ENCODE measurements at regions not wholly inside any gene's neighbourhood (a gene's known extent, or its start where the extent isn't known, plus 50 kb on each side); places are given as distances from the start of the nearest gene placed in this dataset.

DNA sequence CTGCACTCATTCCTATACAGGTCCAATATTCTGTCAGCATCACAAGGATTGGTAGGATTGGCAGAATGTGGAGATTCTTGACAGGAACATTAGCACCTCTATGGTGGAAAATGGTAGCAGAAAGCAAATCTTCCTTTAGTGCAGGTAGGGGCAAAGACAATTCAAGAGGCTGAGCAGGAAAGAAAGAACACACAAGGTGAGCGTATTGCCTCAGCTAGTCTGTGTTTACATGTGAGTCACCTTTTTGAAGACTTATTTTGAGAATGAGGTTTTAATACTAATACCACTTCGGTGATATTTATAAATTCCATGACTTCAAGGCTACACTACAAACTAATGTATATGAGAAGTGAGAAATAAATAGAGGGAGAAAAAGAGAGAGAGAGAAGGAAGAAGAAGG is 717.0 kb downstream of the BRINP1 start:
- Histone ChIP-seq H2AFZ (ENCODE audit: low read length) (no peak overlapping the region), H3F3A (ENCODE audit: low read depth) (no peaks in the 10 kb centered on the region), H3K9ac (ENCODE audit: low read depth, low read length, poor library complexity, severe bottlenecking) (no peak overlapping the region), H3K36me3 (ENCODE audit: insufficient read depth, low read length) (no peaks in the 10 kb centered on the region), H3K9me3 (ENCODE audit: insufficient read depth, low read depth, low read length) (no peaks in the 10 kb centered on the region), H3K4me2 (ENCODE audit: low read depth, low read length, poor library complexity, severe bottlenecking) (no peak overlapping the region), H3K79me2 (ENCODE audit: insufficient read depth, low read length) (no peaks in the 10 kb centered on the region), H4K20me1 (ENCODE audit: insufficient read depth, low read length, poor library complexity, severe bottlenecking) (no peaks in the 10 kb centered on the region), H3K4me3 (ENCODE audit: low read length, poor library complexity, severe bottlenecking) (no peak overlapping the region), H3K27me3 (ENCODE audit: insufficient read depth, low read length, poor library complexity, severe bottlenecking) (no peaks in the 10 kb centered on the region), H3K4me1 (ENCODE audit: insufficient read depth, low read length, poor library complexity, severe bottlenecking) (no peaks in the 10 kb centered on the region), H3K9me2 (replicated peaks; ENCODE audit: low read depth, low read length) (no peaks in the 10 kb centered on the region)
- TF ChIP-seq EZH2phosphoT487 (IDR thresholded peaks at IDR 0.05; ENCODE audit: borderline replicate concordance): no peak
- TF ChIP-seq, protein P1, sequence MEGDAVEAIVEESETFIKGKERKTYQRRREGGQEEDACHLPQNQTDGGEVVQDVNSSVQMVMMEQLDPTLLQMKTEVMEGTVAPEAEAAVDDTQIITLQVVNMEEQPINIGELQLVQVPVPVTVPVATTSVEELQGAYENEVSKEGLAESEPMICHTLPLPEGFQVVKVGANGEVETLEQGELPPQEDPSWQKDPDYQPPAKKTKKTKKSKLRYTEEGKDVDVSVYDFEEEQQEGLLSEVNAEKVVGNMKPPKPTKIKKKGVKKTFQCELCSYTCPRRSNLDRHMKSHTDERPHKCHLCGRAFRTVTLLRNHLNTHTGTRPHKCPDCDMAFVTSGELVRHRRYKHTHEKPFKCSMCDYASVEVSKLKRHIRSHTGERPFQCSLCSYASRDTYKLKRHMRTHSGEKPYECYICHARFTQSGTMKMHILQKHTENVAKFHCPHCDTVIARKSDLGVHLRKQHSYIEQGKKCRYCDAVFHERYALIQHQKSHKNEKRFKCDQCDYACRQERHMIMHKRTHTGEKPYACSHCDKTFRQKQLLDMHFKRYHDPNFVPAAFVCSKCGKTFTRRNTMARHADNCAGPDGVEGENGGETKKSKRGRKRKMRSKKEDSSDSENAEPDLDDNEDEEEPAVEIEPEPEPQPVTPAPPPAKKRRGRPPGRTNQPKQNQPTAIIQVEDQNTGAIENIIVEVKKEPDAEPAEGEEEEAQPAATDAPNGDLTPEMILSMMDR (conservative IDR thresholded peaks at IDR 0.05; ENCODE audit: low read length): no peak

- Histone ChIP-seq H3K36me3 (ENCODE audit: insufficient read depth, low read length) (no peaks in the 10 kb centered on the region), H3K9ac (ENCODE audit: low read depth, low read length, poor library complexity, severe bottlenecking) (no peak overlapping the region), H2AFZ (ENCODE audit: low read length) (no peak overlapping the region), H3K4me2 (ENCODE audit: low read depth, low read length, poor library complexity, severe bottlenecking) (no peak overlapping the region), H3K27me3 (ENCODE audit: insufficient read depth, low read length, poor library complexity, severe bottlenecking) (no peaks in the 10 kb centered on the region), H3K79me2 (ENCODE audit: insufficient read depth, low read length) (no peaks in the 10 kb centered on the region), H3K4me1 (ENCODE audit: insufficient read depth, low read length, poor library complexity, severe bottlenecking) (no peaks in the 10 kb centered on the region), H3K9me3 (ENCODE audit: insufficient read depth, low read depth, low read length) (no peaks in the 10 kb centered on the region), H3K9me2 (replicated peaks; ENCODE audit: low read depth, low read length) (no peaks in the 10 kb centered on the region), H4K20me1 (ENCODE audit: insufficient read depth, low read length, poor library complexity, severe bottlenecking) (no peaks in the 10 kb centered on the region), H3F3A (ENCODE audit: low read depth) (no peaks in the 10 kb centered on the region), H3K4me3 (ENCODE audit: low read length, poor library complexity, severe bottlenecking) (no peak overlapping the region)
- TF ChIP-seq, protein P1 (conservative IDR thresholded peaks at IDR 0.05; ENCODE audit: low read length): no peak
- no peak for TF ChIP-seq EZH2phosphoT487 (IDR thresholded peaks at IDR 0.05; ENCODE audit: borderline replicate concordance)
These were observed 716.3 kb downstream of the BRINP1 start for GRCh38 chr9:118652912-118653311.

GRCh38 chr9:118659011-118659410 is 710.2 kb downstream of the BRINP1 start:
- no peaks in the 10 kb centered on the region for H3K36me3 ChIP-seq (ENCODE audit: insufficient read depth, low read length)
- no peaks in the 10 kb centered on the region for H3K79me2 ChIP-seq (ENCODE audit: insufficient read depth, low read length)
- H2AFZ ChIP-seq (ENCODE audit: low read length): no peak overlapping the region
- no peaks in the 10 kb centered on the region for H3K9me2 ChIP-seq (replicated peaks; ENCODE audit: low read depth, low read length)
- H3K4me1 ChIP-seq (ENCODE audit: insufficient read depth, low read length, poor library complexity, severe bottlenecking): no peaks in the 10 kb centered on the region
- no peak overlapping the region for H3K4me2 ChIP-seq (ENCODE audit: low read depth, low read length, poor library complexity, severe bottlenecking)
- H3F3A ChIP-seq (ENCODE audit: low read depth): no peaks in the 10 kb centered on the region
- TF ChIP-seq, protein P1 (conservative IDR thresholded peaks at IDR 0.05; ENCODE audit: low read length): no peak
- no peak for TF ChIP-seq EZH2phosphoT487 (IDR thresholded peaks at IDR 0.05; ENCODE audit: borderline replicate concordance)
- H4K20me1 ChIP-seq (ENCODE audit: insufficient read depth, low read length, poor library complexity, severe bottlenecking): no peaks in the 10 kb centered on the region
- H3K27me3 ChIP-seq (ENCODE audit: insufficient read depth, low read length, poor library complexity, severe bottlenecking): no peaks in the 10 kb centered on the region
- no peak overlapping the region for H3K9ac ChIP-seq (ENCODE audit: low read depth, low read length, poor library complexity, severe bottlenecking)
- H3K4me3 ChIP-seq (ENCODE audit: low read length, poor library complexity, severe bottlenecking): no peak overlapping the region
- no peaks in the 10 kb centered on the region for H3K9me3 ChIP-seq (ENCODE audit: insufficient read depth, low read depth, low read length)
